ENCODE measurements at regions not wholly inside any gene's neighbourhood (a gene's known extent, or its start where the extent isn't known, plus 50 kb on each side); places are given as distances from the start of the nearest gene placed in this dataset.

GRCh38 chr1:163421701-163422100 is 99.9 kb downstream of the NUF2 start:
- ATAC-seq, result no peak

DNA sequence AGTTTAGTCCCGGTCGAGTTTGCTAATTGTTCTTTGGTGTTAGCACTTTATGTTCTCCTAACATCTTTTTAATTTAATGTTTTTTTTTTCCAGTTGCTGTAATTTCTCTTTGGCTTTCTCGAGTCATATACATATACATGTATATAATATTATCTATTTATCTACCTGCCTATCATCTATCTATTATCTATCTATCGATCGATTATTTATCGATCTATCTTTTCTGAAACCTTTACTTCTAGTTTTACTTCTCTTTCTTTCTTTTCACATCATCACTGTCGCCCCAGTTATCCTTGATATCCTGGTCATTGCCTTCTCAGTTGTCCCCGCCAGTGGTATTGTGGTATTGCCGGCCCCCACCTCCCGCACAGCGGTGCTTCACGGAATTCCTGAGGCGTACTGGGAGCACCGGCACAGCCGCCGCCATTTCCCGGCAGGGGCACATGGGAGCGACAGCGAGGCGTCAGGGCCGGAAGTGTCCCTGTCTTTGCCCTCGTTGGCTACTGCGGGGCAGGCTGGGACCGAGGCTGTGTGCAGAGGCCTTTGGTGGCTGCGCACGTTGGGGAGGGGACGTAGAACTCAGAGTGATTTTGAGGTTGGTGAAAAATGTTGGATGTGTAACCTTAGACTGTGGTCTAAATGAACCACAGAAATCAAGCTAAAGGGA is 101.1 kb downstream of the NUF2 start:
- ATAC-seq (no peak), DNase-seq (no peak)
- Histone ChIP-seq H3K9me3 (no peaks in the 10 kb centered on the region), H3K4me1 (ENCODE audit: low read depth) (no peaks in the 10 kb centered on the region), H3K36me3 (ENCODE audit: low read depth) (no peaks in the 10 kb centered on the region), H3K4me3 (no peak overlapping the region)
- intact Hi-C loops (cut with DNase I, micrococcal nuclease), result no loop called here
- TF ChIP-seq, protein P1, sequence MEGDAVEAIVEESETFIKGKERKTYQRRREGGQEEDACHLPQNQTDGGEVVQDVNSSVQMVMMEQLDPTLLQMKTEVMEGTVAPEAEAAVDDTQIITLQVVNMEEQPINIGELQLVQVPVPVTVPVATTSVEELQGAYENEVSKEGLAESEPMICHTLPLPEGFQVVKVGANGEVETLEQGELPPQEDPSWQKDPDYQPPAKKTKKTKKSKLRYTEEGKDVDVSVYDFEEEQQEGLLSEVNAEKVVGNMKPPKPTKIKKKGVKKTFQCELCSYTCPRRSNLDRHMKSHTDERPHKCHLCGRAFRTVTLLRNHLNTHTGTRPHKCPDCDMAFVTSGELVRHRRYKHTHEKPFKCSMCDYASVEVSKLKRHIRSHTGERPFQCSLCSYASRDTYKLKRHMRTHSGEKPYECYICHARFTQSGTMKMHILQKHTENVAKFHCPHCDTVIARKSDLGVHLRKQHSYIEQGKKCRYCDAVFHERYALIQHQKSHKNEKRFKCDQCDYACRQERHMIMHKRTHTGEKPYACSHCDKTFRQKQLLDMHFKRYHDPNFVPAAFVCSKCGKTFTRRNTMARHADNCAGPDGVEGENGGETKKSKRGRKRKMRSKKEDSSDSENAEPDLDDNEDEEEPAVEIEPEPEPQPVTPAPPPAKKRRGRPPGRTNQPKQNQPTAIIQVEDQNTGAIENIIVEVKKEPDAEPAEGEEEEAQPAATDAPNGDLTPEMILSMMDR (IDR thresholded peaks at IDR 0.05), result no peak

More at GRCh38 chr1:163421701-163422100, 99.9 kb downstream of the NUF2 start:
- DNase-seq, result no peak
- H3K36me3 ChIP-seq (ENCODE audit: low read depth), result no peaks in the 10 kb centered on the region
- H3K4me1 ChIP-seq (ENCODE audit: low read depth), result no peaks in the 10 kb centered on the region
- intact Hi-C loops (cut with DNase I, micrococcal nuclease), result no loop called here
- no peak overlapping the region for H3K4me3 ChIP-seq
- TF ChIP-seq, protein P1 (IDR thresholded peaks at IDR 0.05), result no peak
- H3K9me3 ChIP-seq, result no peaks in the 10 kb centered on the region

GRCh38 chr1:163426505-163427251 is 104.9 kb downstream of the NUF2 start:
- Histone ChIP-seq H3K9me3 (no peaks in the 10 kb centered on the region), H3K4me3 (no peak overlapping the region), H3K36me3 (ENCODE audit: low read depth) (no peaks in the 10 kb centered on the region), H3K4me1 (ENCODE audit: low read depth) (no peaks in the 10 kb centered on the region)
- DNase-seq, result no peak
- TF ChIP-seq, protein P1 (IDR thresholded peaks at IDR 0.05), result no peak
- ATAC-seq, result no peak
- intact Hi-C loops (cut with DNase I, micrococcal nuclease), result no loop called here

DNA sequence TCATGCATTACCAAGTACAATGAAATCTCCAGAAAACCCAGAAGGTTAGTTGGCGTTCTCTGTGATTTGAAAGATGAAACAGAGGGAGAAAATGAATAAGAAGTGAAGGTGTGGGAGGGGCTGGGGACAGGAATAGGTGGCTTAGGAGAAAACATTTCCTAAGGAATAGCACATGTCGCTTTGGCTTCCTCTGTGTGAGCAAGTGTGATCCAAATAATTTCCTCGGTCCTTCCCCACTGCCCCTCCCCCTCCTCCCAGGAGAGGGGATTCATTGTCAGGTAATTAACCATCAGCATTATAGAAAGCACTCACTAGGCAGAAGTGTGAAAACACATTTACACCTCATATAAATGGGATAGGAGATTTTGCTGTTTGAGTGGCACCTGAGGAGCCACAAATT is 105.5 kb downstream of the NUF2 start:
- no peak for ATAC-seq
- H3K4me1 ChIP-seq (ENCODE audit: low read depth), result no peaks in the 10 kb centered on the region
- DNase-seq, result no peak
- TF ChIP-seq, protein P1 (IDR thresholded peaks at IDR 0.05), result no peak
- H3K36me3 ChIP-seq (ENCODE audit: low read depth), result no peaks in the 10 kb centered on the region
- intact Hi-C loops (cut with DNase I, micrococcal nuclease), result no loop called here
- no peak overlapping the region for H3K4me3 ChIP-seq
- H3K9me3 ChIP-seq, result no peaks in the 10 kb centered on the region

DNA sequence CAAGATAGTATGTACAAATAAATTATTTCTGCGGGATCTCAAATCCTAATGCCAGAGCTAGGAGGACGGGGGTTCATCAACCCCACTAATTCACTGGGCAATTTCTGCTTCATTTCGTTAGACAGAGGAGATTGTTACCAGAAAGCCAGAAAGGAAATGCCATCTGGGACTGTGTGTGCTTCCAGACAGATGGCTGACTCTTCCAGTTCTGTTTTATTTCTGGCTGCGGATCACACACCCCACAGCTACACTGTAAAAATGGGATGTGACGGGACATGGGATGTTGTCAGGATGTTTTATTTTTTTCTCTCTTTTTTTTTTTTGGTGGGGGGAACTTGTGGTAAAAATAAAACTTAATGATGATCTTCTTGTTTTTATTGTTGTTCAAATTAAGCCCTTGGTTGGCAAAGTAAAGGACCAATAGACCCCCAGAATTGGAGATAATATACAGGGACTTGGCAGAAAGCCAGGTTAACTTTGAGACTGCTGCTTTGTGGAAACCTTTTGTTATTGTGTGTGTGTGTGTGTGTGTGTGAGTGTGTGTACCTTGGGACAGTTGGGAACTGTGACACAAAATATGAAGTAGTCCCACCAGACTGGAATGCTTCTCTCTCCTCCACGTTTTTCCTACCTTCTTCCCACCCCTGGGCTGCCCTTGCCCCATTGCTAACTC is 114.5 kb downstream of the NUF2 start:
- ATAC-seq (no peak), DNase-seq (no peak)
- Histone ChIP-seq H3K36me3 (ENCODE audit: low read depth) (no peaks in the 10 kb centered on the region), H3K4me1 (ENCODE audit: low read depth) (no peaks in the 10 kb centered on the region), H3K4me3 (no peak overlapping the region), H3K9me3 (no peaks in the 10 kb centered on the region)
- TF ChIP-seq, protein P1 (IDR thresholded peaks at IDR 0.05), result no peak
- intact Hi-C loops (cut with DNase I, micrococcal nuclease), result no loop called here
